HG03558 (cell line): ENCODE measurements at regions not wholly inside any gene's neighbourhood (a gene's known extent, or its start where the extent isn't known, plus 50 kb on each side); places are given as distances from the start of the nearest gene placed in this dataset.
"Not testable (repeated sequence)": the region's sequence is repeated elsewhere in the genome, so short reads cannot be mapped to it uniquely, and the experiment has no call there.

Experiments used
- ATAC-seq: cut with Tn5 transposase; IDR thresholded peaks from one replicate; pipeline ENCODE4 v1.9.1; 2021; ENCODE audit warnings: moderate number of reproducible peaks; ENCODE audit not compliant: unreplicated experiment; ENCODE audit errors: extremely low read depth

GRCh38 chr12:42756841-42757623 lies 167.5 kb upstream of the PRICKLE1 start:
- no peak for ATAC-seq

GRCh38 chr12:42750356-42750755 lies 160.8 kb upstream of the PRICKLE1 start:
- no peak for ATAC-seq

- no peak for ATAC-seq
These were observed 159.7 kb upstream of the PRICKLE1 start for GRCh38 chr12:42749239-42749638.

GRCh38 chr12:42744539-42745182 lies 155.1 kb upstream of the PRICKLE1 start:
- ATAC-seq: no peak

GRCh38 chr12:42742716-42743115 lies 153.2 kb upstream of the PRICKLE1 start:
- no peak for ATAC-seq

- no peak for ATAC-seq
These were observed 152.4 kb upstream of the PRICKLE1 start for GRCh38 chr12:42741771-42742510.

- no peak for ATAC-seq
These were observed 151.5 kb upstream of the PRICKLE1 start for GRCh38 chr12:42741091-42741490.

GRCh38 chr12:42737398-42737797 lies 147.9 kb upstream of the PRICKLE1 start:
- ATAC-seq: no peak

GRCh38 chr12:42735861-42736361 lies 146.4 kb upstream of the PRICKLE1 start:
- no peak for ATAC-seq

- no peak for ATAC-seq
These were observed 144.4 kb upstream of the PRICKLE1 start for GRCh38 chr12:42733911-42734310.

GRCh38 chr12:42732908-42733411 lies 143.4 kb upstream of the PRICKLE1 start:
- no peak for ATAC-seq

- no peak for ATAC-seq
These were observed 140.7 kb upstream of the PRICKLE1 start for GRCh38 chr12:42730291-42730690.

GRCh38 chr12:42729535-42729900 lies 140.0 kb upstream of the PRICKLE1 start:
- no peak for ATAC-seq

GRCh38 chr12:42728770-42729534 lies 139.4 kb upstream of the PRICKLE1 start:
- no peak for ATAC-seq

GRCh38 chr12:42728287-42728686 lies 138.7 kb upstream of the PRICKLE1 start:
- ATAC-seq: no peak

GRCh38 chr12:42725809-42726208 lies 136.3 kb upstream of the PRICKLE1 start:
- ATAC-seq: no peak

- ATAC-seq: no peak
These were observed 126.9 kb upstream of the PRICKLE1 start for GRCh38 chr12:42716491-42716891.

GRCh38 chr12:42713566-42713965 lies 124.0 kb upstream of the PRICKLE1 start:
- not testable (repeated sequence) for ATAC-seq

- ATAC-seq: not testable (repeated sequence)
These were observed 118.8 kb upstream of the PRICKLE1 start for GRCh38 chr12:42708374-42708773.
